Subcutaneous abdominal adipose tissue (tissue), 5 donors: ENCODE measurements at regions not wholly inside any gene's neighbourhood (a gene's known extent, or its start where the extent isn't known, plus 50 kb on each side); places are given as distances from the start of the nearest gene placed in this dataset.

ENCODE experiments used
- H3K27ac ChIP-seq: one replicate; pipeline ENCODE4 v1.7.0; 2013; ENCODE audit warnings: low read depth, mild to moderate bottlenecking, inconsistent platforms, low read length, moderate library complexity
- H3K27me3 ChIP-seq, 5 donors: one replicate each; pipeline ENCODE4 v1.7.0; 2013; ENCODE audit warnings: low read length in 5 of 5, inconsistent platforms in 1 of 5; ENCODE audit not compliant: control insufficient read depth in 5 of 5, insufficient read depth in 4 of 5
- H3K36me3 ChIP-seq, 5 donors: one replicate each; pipeline ENCODE4 v1.7.0; 2013; ENCODE audit warnings: low read length in 5 of 5; ENCODE audit not compliant: control insufficient read depth in 5 of 5, insufficient read depth in 5 of 5
- H3K4me1 ChIP-seq, 5 donors: one replicate each; pipeline ENCODE4 v1.7.0; 2013; ENCODE audit warnings: low read length in 5 of 5, mild to moderate bottlenecking in 3 of 5, moderate library complexity in 1 of 5; ENCODE audit not compliant: control insufficient read depth in 5 of 5, insufficient read depth in 5 of 5
- H3K4me3 ChIP-seq, 5 donors: one replicate each; pipeline ENCODE4 v1.7.0; 2013; ENCODE audit warnings: low read length in 5 of 5, low read depth in 1 of 5
- H3K9ac ChIP-seq, 5 donors: one replicate each; pipeline ENCODE4 v1.7.0; 2013; ENCODE audit warnings: low read length in 5 of 5, mild to moderate bottlenecking in 4 of 5, moderate library complexity in 3 of 5
- H3K9me3 ChIP-seq, 5 donors: one replicate each; pipeline ENCODE4 v1.7.0; 2013; ENCODE audit warnings: low read length in 5 of 5; ENCODE audit not compliant: control insufficient read depth in 5 of 5
- donor health status: healthy.
- donor health status: healthy.
- donor health status: healthy.
- donor health status: healthy.
- donor health status: healthy.

DNA sequence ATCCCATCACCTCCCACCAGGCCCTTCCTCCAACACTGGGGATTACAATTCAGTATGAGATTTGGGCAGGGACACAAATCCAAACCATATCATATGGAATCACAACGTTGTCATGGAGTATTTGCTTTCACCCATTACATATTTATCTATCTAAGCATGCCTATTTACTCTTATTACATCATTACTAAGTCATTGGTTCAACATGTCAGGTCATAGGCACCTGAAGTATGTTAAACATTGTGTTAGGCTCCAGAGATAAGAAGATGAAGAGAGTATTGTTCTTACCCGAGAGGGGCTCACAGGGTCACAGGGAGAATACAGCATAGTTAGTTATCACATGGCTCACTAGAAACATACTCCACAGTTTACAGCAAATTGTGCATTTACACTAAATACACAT, 150.5 kb downstream of the TMEM161B start:
- H3K4me1 ChIP-seq: no peaks in the 10 kb centered on the region
- no peak overlapping the region for H3K4me3 ChIP-seq
- H3K36me3 ChIP-seq: no peaks in the 10 kb centered on the region
- no peak overlapping the region for H3K9ac ChIP-seq
- H3K9me3 ChIP-seq: no peaks in the 10 kb centered on the region
- no peak overlapping the region for H3K27ac ChIP-seq
- no peaks in the 10 kb centered on the region for H3K27me3 ChIP-seq

DNA sequence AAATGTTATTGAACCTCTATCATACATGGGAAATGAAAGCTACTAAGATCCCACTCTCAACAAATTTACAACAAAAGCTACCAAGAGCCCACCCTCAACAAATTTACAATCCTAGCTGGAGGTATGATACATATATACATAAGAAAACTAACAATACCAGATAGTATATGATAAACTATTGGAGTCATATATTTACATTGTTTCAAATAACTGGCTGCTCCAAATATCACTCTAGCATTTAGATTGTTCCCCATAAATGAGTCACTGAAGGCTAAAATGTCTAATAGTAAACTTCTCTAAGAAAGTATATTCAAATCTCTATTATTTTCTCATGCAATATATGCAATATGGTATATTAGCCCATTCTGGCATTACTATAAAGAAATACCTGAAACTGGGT, 151.1 kb downstream of the TMEM161B start:
- H3K27me3 ChIP-seq: no peaks in the 10 kb centered on the region
- no peak overlapping the region for H3K4me3 ChIP-seq
- no peaks in the 10 kb centered on the region for H3K9me3 ChIP-seq
- H3K9ac ChIP-seq: no peak overlapping the region
- no peaks in the 10 kb centered on the region for H3K4me1 ChIP-seq
- no peak overlapping the region for H3K27ac ChIP-seq
- H3K36me3 ChIP-seq: no peaks in the 10 kb centered on the region

DNA sequence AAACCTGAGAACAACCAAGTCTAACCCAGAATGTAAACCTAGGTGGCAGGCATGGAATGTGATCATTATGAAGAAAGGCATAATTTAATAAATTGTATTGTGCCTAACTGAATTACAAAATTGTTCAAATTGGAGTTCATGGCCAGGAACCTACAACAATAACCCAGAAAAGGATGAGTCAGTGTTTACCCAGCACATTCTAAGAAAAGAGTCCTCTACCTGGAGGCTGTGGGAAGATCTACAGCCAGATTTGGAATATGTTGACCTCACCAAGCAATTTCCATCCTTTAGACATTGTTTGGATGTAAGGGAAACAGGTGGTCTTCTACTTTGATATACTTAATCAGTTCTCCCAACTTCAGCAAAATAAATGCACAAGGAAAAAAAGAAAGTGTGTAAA, 152.2 kb downstream of the TMEM161B start:
- Histone ChIP-seq H3K4me3 (no peak overlapping the region), H3K9me3 (no peaks in the 10 kb centered on the region), H3K9ac (no peak overlapping the region), H3K36me3 (no peaks in the 10 kb centered on the region), H3K27ac (no peak overlapping the region), H3K4me1 (no peaks in the 10 kb centered on the region), H3K27me3 (no peaks in the 10 kb centered on the region)

DNA sequence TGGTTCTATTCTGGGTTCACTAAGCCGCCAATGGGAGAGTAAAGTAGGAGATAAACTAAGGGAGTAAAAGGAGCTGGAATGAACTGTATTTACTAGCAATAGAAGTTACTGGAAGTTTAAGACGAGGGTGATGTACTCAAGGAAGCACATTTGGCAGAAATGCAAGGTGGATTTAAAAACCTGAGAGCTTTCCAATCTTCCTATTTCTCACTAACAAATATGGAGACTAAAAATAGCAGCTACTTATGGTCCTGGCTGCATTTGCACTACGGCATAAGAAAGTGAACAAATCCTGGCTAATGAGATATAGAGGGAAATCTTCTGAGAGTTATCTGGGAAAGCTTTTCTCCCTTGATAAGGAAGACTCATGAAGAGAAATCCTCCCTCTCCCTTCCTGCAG, 153.4 kb downstream of the TMEM161B start:
- Histone ChIP-seq H3K4me3 (no peak overlapping the region), H3K9me3 (no peaks in the 10 kb centered on the region), H3K9ac (no peak overlapping the region), H3K27ac (no peak overlapping the region), H3K27me3 (no peaks in the 10 kb centered on the region), H3K4me1 (no peaks in the 10 kb centered on the region), H3K36me3 (no peaks in the 10 kb centered on the region)

DNA sequence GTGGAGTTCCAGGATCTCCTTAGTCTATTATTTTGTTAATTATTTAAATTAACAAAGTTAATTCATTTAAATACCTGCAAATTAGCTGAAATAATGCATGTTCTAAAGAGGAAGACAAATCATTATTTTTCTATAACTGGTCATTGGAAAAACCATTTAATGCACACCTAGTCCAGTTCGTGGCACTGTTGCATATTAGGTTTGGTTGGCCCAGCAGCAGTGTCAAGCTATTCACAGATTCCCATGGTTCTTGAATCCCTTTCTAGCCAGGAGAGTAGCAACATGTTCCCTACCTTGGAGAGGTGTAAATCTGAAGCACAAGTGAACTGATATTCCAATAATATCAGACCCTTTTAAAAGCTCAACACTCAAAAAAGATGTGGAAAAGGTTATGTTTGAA, 155.2 kb downstream of the TMEM161B start:
- no peaks in the 10 kb centered on the region for H3K36me3 ChIP-seq
- H3K27ac ChIP-seq: no peak overlapping the region
- no peak overlapping the region for H3K4me3 ChIP-seq
- no peaks in the 10 kb centered on the region for H3K4me1 ChIP-seq
- no peak overlapping the region for H3K9ac ChIP-seq
- H3K27me3 ChIP-seq: no peaks in the 10 kb centered on the region
- no peaks in the 10 kb centered on the region for H3K9me3 ChIP-seq

DNA sequence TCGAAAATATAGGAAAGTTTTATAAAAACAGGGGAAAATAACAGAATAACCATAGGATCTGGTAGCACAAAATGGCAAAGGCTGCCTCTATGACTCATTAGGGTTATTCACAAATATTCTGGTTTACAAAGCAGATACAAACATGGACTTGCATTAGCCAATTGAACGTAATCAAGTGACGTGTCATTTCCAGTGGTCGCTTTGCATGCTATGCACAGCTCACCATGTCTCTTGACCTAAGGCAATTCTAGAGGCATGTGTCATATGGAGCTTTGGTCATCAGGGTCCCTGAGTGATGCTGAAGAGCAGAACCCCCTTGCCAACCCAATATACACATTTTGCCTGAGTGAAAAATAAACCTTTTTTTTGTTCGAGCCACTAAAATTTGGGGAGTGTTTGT, 158.8 kb downstream of the TMEM161B start:
- no peaks in the 10 kb centered on the region for H3K36me3 ChIP-seq
- no peak overlapping the region for H3K9ac ChIP-seq
- no peaks in the 10 kb centered on the region for H3K4me1 ChIP-seq
- no peak overlapping the region for H3K27ac ChIP-seq
- H3K4me3 ChIP-seq: no peak overlapping the region
- no peaks in the 10 kb centered on the region for H3K9me3 ChIP-seq
- H3K27me3 ChIP-seq: no peaks in the 10 kb centered on the region

DNA sequence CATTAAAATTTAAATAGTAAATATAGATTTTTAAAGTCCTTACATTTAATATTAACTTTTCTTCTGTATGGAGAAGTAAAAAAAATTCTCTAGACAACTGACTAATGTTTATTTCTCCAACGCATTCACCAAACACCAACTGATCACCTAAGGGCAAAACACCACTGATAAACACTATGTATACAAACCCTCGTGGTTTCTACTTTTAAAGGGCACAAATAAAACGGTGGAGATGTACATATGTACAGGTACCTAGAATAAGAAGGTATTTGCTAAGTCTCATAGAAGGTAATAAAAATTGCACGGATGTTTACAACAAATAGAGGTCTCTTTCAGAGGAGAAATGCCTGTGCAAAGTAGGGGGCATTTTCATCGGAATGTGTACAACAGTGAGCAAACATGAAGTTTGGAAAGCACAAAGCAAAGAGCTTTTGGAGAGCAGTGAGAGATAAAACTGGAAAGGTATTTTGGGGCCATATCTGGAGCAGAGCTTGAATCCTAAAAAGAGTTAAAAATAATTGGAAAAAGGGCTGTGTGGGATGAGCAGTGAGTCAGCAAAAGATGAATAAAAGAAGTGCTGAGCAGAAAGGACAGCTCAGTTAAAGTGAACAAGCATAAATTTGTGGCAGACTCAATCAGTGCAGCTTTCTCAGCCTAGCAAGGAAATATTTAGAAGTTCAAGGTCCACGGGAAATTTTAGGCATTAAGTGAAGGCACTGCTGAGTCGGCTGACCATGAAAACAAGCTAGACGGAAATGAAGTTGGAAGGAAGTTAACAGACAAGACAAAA, 160.0 kb downstream of the TMEM161B start:
- no peak overlapping the region for H3K27ac ChIP-seq

DNA sequence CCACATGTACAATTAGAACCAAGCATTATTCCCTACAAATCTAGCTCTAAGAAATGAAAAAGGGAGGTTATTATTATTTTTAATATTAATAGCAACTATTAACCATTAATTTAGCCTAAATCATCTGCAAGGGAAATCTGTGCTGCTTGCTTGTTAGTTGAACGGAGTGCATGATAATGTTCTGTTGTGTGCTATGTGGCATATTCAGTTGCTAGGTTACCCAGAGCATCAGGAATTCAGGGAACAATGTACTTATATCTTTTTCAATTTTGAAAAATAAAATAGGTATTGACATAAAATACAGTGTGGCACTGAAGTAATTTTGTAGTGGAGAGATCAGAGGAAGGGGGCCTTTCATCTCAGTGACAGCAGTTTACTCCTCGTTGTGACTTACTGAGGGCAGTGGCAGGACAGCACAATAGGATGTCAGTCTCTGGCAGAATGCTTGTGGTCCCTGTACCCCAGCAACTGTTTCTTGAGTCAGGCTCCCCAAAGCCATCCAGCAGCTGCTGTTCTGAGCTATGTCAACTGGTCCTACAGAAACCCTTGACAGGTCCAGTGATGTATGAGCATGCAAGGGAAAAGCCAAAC, 173.6 kb downstream of the TMEM161B start:
- Histone ChIP-seq H3K4me1 (no peaks in the 10 kb centered on the region), H3K27ac (no peak overlapping the region), H3K27me3 (no peaks in the 10 kb centered on the region)

More for the DNA sequence above, 160.0 kb downstream of the TMEM161B start:
- no peaks in the 10 kb centered on the region for H3K36me3 ChIP-seq
- H3K9me3 ChIP-seq: no peaks in the 10 kb centered on the region
- H3K27me3 ChIP-seq: no peaks in the 10 kb centered on the region
- no peaks in the 10 kb centered on the region for H3K4me1 ChIP-seq
- no peak overlapping the region for H3K4me3 ChIP-seq
- H3K9ac ChIP-seq: no peak overlapping the region

DNA sequence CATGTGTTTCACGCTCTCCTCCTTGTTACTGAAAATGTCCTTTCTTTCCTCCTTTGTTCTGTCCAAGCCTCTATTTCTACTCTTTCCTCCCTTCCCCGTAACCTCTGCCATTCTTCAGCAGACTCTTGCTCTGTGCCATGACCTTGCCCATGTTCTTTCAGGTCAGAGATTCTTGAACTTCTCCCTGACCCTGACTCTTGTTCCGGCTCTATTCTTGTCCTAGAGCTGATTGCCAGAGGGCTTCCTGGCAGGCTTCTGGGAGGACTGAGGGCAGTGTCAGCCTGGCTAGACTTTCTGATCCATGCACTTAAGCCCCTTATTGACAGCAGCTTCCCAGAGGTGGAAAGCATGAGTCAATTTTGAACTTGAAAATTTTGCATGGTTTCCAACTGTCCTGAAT, 174.2 kb downstream of the TMEM161B start:
- Histone ChIP-seq H3K4me1 (no peaks in the 10 kb centered on the region), H3K27ac (no peak overlapping the region), H3K27me3 (no peaks in the 10 kb centered on the region), H3K36me3 (no peaks in the 10 kb centered on the region), H3K4me3 (no peak overlapping the region), H3K9ac (no peak overlapping the region), H3K9me3 (no peaks in the 10 kb centered on the region)

More for the DNA sequence above, 173.6 kb downstream of the TMEM161B start:
- Histone ChIP-seq H3K9me3 (no peaks in the 10 kb centered on the region), H3K36me3 (no peaks in the 10 kb centered on the region), H3K9ac (no peak overlapping the region), H3K4me3 (no peak overlapping the region)

DNA sequence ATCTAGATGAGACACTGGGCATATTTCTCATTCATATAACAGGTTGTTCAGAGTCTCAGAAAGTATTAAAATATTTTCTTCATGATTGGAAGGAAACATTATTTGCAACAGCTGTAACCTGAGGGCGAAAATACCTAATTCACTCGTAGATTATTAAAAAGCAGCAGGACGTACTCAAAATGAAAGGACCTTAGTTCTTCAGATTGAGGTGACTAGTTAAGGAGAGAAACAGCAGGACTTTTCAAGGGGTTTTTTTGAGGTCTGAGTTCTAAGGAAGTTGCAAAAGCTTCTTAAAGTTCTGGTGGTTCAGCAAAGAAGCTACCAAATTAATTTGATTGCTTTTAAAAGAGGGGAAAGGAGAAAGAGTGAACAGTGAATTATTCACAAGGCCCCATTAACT, 174.9 kb downstream of the TMEM161B start:
- Histone ChIP-seq H3K36me3 (no peaks in the 10 kb centered on the region), H3K4me1 (no peaks in the 10 kb centered on the region), H3K4me3 (no peak overlapping the region), H3K9me3 (no peaks in the 10 kb centered on the region), H3K27me3 (no peaks in the 10 kb centered on the region), H3K27ac (no peak overlapping the region), H3K9ac (no peak overlapping the region)
